GM19463 (cell line): ENCODE measurements at regions not wholly inside any gene's neighbourhood (a gene's known extent, or its start where the extent isn't known, plus 50 kb on each side); places are given as distances from the start of the nearest gene placed in this dataset.
"Not testable (repeated sequence)": the region's sequence is repeated elsewhere in the genome, so short reads cannot be mapped to it uniquely, and the experiment has no call there.

ENCODE experiments used
- ATAC-seq: cut with Tn5 transposase; IDR thresholded peaks from one replicate; pipeline ENCODE4 v1.9.1; 2021; ENCODE audit warnings: mild to moderate bottlenecking, moderate library complexity; ENCODE audit not compliant: unreplicated experiment

GRCh38 chr1:74818241-74818640 lies 85.3 kb downstream of the TYW3 start:
- ATAC-seq = no peak

- ATAC-seq = no peak
Observed at GRCh38 chr1:74818661-74819456, 85.9 kb downstream of the TYW3 start.

GRCh38 chr1:74822851-74823401 lies 90.0 kb downstream of the TYW3 start:
- no peak for ATAC-seq

GRCh38 chr1:74824497-74825107 lies 91.7 kb downstream of the TYW3 start:
- peak; percentile 93 for ATAC-seq

DNA sequence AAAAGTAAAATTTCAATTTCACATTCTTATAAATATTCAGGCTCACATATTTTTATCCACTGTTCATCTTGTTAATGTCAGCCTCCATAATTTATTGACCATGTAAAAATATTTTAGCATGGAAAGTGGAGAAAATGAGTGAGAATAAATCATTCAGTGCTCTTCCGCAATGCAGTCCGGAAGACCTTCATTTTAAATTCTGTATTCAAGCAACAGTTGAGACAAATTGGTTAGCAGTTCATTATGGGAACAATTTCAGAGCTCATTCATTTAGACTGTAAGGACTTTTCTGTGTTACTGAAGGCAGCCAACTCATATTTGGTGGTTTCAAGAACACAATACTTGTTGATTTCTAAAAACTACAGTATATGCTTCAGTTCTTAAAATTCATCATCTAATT lies 97.8 kb downstream of the TYW3 start:
- ATAC-seq = no peak

DNA sequence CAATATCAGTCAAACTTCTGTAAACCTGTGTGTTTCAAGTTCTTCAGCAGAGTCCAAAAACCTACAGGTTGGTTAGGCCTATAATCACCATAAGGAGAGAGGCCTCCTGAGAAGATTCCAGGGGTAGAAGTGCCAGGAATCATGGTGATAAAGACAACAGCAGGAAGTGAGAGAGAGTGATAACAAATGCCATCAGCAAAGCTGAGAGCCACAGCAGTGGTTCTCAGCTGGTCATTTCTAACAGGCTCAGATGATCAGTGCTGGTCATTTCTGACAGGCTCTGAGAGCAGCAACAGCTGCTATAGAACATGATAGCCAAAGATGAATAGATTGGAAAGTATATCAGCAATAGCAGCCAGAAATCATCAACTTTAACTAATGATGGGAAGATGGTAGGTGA lies 101.3 kb downstream of the TYW3 start:
- no peak for ATAC-seq

- ATAC-seq = no peak
Observed at GRCh38 chr1:74835051-74835450, 102.1 kb downstream of the TYW3 start.

DNA sequence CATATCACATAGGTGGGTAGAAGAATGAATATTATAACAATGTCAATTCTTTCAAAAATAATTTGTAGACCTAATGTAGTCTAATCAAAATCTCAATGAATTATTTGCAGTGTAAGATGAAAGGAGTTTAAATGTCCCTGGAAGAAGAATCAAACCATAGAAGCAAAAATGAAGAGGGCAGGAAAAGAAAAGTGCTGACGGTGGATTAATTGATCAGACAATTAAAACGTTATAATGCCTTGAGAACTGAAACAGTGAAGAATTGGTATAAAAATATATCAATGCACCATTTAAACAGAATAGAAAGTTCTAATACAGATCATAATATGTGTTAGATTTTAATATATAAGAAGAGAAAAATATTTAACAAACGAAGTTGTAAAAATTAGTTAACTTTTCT lies 109.8 kb downstream of the TYW3 start:
- no peak for ATAC-seq

DNA sequence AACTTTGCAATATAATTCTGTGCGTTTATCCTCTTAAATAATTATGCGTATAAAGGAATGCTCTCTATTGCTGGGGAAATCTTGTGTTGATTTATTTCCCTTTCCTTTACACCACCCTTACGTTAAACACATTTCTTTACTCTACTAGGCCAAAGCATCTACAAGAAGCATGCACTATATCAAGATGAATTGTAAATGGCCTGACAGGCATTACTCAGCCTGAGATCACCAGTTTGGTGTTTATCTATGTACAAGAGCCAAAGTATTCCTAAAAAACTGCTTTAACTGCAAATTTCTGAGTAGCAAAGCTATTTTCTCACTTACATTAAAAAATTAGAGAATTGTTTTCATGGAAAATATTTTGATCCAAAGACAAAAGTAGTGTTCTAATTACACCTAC lies 114.8 kb downstream of the TYW3 start:
- no peak for ATAC-seq

GRCh38 chr1:74853756-74854155 lies 120.8 kb downstream of the TYW3 start:
- ATAC-seq = no peak

GRCh38 chr1:74856174-74856573 lies 123.2 kb downstream of the TYW3 start:
- no peak for ATAC-seq

GRCh38 chr1:74857676-74858075 lies 124.7 kb downstream of the TYW3 start:
- peak; percentile 39 for ATAC-seq

DNA sequence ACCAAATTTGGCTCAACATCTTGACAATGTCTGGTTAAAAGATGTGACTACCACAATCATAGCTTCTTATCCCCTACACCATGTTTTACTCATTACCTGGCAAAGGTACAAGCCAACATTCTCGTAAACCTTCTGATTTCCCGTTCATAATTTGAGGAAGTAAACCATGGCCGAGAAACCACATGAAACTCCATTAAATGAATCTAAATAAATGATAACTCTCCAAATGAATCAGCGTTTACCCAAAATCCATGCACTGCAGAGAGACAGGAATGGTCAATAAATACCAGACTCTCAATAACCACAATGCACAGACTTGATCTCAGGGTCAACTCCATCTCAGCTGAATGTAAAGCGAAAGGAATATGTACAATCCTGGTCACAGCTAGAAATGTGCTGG lies 125.2 kb downstream of the TYW3 start:
- ATAC-seq = peak; percentile 77

- no peak for ATAC-seq
Observed at GRCh38 chr1:74861867-74862266, 128.9 kb downstream of the TYW3 start.

DNA sequence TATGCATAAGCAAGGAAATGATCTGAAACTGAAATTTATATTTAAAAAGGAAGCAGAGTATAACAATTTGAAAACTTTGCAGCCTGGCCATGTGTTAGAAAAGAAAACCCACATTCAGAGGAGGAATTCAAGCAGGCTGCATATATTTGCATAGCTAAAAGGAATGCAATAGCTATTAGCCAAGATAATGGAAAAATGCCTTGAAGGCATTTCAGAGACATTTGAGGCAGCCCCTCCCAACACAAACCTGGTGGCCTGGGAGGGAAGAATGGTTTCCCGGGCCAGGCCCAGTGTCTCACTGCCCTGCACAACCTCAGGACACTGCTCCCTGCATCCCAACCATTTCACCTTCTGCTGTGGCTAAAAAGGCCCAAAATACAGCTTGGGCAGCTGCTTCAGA lies 136.8 kb downstream of the TYW3 start:
- no peak for ATAC-seq

DNA sequence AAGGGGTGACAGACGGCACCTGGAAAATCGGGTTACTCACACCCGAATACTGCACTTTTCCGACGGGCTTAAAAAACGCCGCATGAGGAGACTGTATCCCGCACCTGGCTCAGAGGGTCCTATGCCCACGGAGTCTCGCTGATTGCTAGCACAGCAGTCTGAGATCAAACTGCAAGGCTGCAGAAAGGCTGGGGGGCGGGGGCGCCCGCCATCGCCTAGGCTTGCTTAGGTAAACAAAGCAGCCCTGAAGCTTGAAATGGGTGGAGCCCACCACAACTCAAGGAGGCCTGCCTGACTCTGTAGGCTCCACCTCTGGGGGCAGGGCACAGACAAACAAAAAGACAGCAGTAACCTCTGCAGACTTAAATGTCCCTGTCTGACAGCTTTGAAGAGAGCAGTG lies 144.4 kb downstream of the TYW3 start:
- ATAC-seq = not testable (repeated sequence)

DNA sequence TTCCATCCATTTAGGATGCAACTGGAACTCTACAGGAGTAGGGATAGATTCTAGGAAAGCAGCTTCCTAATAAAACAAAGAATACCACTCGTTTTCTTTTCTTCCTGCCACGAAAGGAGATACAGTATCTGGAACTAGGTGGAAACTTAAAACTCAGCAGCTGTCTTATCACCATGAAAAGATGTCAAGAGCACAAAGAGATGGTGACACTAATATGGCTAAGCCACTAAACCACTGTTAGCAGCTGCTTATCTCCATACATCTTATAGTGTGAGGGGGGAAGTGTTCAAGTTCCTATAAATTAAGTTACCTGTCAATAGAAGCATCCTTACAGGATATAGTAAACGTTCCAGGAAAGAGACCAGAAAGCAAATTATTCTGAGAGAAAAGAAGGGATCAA lies 162.5 kb downstream of the TYW3 start:
- no peak for ATAC-seq

DNA sequence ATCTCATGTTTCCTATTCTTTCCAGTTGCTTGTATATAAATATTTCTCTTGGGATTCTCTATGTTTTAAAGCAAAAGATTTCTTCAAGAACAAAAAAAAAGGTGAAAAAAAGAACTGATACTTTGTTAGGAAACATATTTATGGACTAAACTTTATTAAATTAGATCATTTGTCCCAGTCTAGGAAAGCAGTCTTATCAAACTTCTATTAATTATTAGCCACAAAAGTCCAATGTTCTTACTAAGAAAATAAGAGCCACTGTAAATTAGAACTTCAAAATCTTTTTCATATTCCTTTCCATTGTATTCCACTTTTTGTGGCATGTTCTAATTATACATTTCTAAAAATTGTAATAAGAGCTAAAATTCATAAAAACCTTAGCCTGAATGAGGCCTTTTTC lies 175.2 kb downstream of the TYW3 start:
- no peak for ATAC-seq

DNA sequence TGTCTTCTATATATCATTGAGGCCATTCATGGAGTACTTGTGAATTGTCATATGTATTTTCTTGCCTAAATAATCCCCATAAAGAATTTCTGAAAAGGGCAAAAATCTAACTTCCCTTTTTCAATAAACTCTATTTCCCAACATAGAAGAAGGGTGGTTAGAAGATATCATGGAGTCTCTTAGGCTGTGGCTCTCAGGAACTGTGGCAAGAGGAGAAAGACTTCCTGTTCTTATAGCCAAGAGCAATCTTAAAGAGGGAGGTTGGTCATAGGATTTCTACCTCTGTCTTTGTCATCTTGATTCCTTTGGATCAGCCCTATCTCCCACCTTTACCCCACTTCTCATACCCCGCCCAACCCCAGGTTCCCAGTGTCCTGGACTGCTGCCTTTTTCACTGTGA lies 175.8 kb downstream of the TYW3 start:
- ATAC-seq = no peak

DNA sequence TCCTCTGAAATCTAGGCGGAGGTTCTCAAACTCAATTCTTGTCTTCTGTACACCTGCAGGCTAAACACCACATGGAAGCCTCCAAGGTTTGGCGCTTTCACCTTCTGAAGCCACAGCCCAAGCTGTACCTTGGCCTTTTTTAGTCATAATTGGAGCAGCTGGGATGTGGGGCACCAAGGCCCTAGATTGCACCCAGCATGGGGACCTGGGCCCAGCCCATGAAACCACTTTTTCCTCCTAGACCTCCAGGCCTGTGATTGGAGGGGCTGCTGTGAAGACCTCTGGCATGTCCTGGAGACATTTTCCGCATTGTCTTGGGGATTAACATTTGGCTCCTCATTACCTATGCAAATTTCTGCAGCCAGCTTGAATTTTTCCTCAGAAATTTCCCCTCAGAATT lies 181.0 kb downstream of the TYW3 start:
- ATAC-seq = no peak

- ATAC-seq = no peak
Observed at GRCh38 chr1:74933500-74933899, 200.5 kb downstream of the TYW3 start.

GRCh38 chr1:74935446-74935845 lies 198.7 kb upstream of the LHX8 start:
- ATAC-seq = no peak
